Osteoblast (primary cell): ENCODE measurements at regions not wholly inside any gene's neighbourhood (a gene's known extent, or its start where the extent isn't known, plus 50 kb on each side); places are given as distances from the start of the nearest gene placed in this dataset.

ENCODE experiments used
- DNase-seq: peaks from one replicate; pipeline ENCODE4 v3.0.0; 2011; ENCODE audit warnings: low spot score, mixed read lengths; ENCODE audit not compliant: insufficient read length; ENCODE audit errors: missing footprints
- H2AFZ ChIP-seq: 2 replicates; pipeline ENCODE4 v1.6.0; 2011; ENCODE audit warnings: mild to moderate bottlenecking, low read length
- H3K27ac ChIP-seq: 2 replicates; pipeline ENCODE4 v1.5.1; 2011; ENCODE audit warnings: mild to moderate bottlenecking, low read depth, low read length, moderate library complexity
- H3K27me3 ChIP-seq: 2 replicates; pipeline ENCODE4 v1.6.0; 2012; ENCODE audit warnings: mild to moderate bottlenecking, control low read depth, inconsistent platforms, low read length, moderate library complexity; ENCODE audit not compliant: insufficient read depth
- H3K36me3 ChIP-seq: 2 replicates; pipeline ENCODE4 v1.5.1; 2011; ENCODE audit warnings: mild to moderate bottlenecking, low read length, control low read depth, moderate library complexity; ENCODE audit not compliant: insufficient read depth
- H3K4me1 ChIP-seq: 2 replicates; pipeline ENCODE4 v1.5.1; 2011; ENCODE audit warnings: mild to moderate bottlenecking, low read length, control low read depth, moderate library complexity; ENCODE audit not compliant: insufficient read depth
- H3K4me2 ChIP-seq: 2 replicates; pipeline ENCODE4 v1.6.0; 2011; ENCODE audit warnings: mild to moderate bottlenecking, low read length; ENCODE audit not compliant: insufficient read depth
- H3K4me3 ChIP-seq: fragments of 200-600 bp; sonication (generic); 3 replicates; pipeline ENCODE4 v1.5.1; 2012; ENCODE audit warnings: mild to moderate bottlenecking, low read length, inconsistent platforms; ENCODE audit not compliant: insufficient read depth
- H3K79me2 ChIP-seq: 2 replicates; pipeline ENCODE4 v1.6.0; 2012; ENCODE audit warnings: mild to moderate bottlenecking, low read length, control low read depth, inconsistent platforms; ENCODE audit not compliant: insufficient read depth
- H3K9me3 ChIP-seq: 2 replicates; pipeline ENCODE4 v1.5.1; 2011; ENCODE audit warnings: low read depth, low read length, control low read depth
- H4K20me1 ChIP-seq: 2 replicates; pipeline ENCODE4 v1.6.0; 2012; ENCODE audit warnings: mild to moderate bottlenecking, low read length, control low read depth; ENCODE audit not compliant: insufficient read depth
- TF ChIP-seq, protein P1 (sequence below): IDR thresholded peaks from 2 replicates; pipeline ENCODE4 v1.5.1; 2011; ENCODE audit warnings: mild to moderate bottlenecking, low read depth, low read length, moderate library complexity; ENCODE audit errors: extremely low read depth

DNA sequence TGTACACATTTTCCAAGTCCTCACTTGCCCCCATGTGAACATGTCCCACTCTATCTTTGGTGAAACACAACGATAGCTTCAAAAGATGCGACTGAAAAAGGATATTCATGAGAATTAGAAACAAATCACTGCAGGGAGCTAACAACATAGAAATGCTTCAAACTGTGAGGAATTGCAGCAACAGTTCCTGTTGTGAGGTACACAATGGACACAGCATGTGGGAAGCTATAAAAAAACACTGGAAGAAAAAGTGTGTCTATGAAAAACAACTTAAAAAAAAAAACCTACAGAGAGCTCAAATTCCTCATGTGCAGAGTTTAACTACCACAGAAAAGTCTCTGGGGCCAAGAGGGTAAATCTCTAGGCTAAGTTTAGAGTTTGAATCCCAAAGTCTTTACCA is 51.6 kb upstream of the BLTP1 start:
- no peak for DNase-seq
- H2AFZ ChIP-seq: no peak overlapping the region

DNA sequence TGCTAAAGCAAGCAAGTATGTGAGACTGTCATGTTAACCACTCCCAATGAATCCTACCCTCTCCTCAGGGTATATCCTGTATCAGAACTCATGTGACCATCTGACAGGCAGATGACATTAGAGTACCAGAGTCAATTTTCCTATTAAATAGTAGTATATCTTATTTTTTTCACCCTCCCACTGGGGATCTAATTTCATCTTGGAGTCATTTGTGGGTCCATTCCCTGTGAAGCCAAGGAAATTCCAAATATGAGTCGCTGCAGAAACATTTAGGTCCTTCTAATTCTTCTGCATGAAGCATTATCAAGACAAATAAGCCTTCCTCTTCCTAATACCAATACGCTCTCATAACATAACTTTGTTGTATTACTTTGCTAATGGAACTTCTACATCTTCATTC is 52.2 kb upstream of the BLTP1 start:
- no peak for DNase-seq
- TF ChIP-seq, protein P1, sequence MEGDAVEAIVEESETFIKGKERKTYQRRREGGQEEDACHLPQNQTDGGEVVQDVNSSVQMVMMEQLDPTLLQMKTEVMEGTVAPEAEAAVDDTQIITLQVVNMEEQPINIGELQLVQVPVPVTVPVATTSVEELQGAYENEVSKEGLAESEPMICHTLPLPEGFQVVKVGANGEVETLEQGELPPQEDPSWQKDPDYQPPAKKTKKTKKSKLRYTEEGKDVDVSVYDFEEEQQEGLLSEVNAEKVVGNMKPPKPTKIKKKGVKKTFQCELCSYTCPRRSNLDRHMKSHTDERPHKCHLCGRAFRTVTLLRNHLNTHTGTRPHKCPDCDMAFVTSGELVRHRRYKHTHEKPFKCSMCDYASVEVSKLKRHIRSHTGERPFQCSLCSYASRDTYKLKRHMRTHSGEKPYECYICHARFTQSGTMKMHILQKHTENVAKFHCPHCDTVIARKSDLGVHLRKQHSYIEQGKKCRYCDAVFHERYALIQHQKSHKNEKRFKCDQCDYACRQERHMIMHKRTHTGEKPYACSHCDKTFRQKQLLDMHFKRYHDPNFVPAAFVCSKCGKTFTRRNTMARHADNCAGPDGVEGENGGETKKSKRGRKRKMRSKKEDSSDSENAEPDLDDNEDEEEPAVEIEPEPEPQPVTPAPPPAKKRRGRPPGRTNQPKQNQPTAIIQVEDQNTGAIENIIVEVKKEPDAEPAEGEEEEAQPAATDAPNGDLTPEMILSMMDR: no peak
- Histone ChIP-seq H4K20me1 (no peaks in the 10 kb centered on the region), H3K79me2 (no peaks in the 10 kb centered on the region), H3K4me2 (no peak overlapping the region), H3K36me3 (no peaks in the 10 kb centered on the region), H3K27ac (no peak overlapping the region), H3K9me3 (no peaks in the 10 kb centered on the region), H2AFZ (no peak overlapping the region), H3K4me1 (no peaks in the 10 kb centered on the region), H3K4me3 (no peak overlapping the region), H3K27me3 (peaks cover 5% of the 10 kb centered on the region)

More for the DNA sequence above, 51.6 kb upstream of the BLTP1 start:
- Histone ChIP-seq H3K4me1 (no peaks in the 10 kb centered on the region), H3K79me2 (no peaks in the 10 kb centered on the region), H4K20me1 (no peaks in the 10 kb centered on the region), H3K36me3 (no peaks in the 10 kb centered on the region), H3K27ac (no peak overlapping the region), H3K27me3 (peaks cover 5% of the 10 kb centered on the region), H3K4me2 (no peak overlapping the region), H3K9me3 (no peaks in the 10 kb centered on the region), H3K4me3 (no peak overlapping the region)
- TF ChIP-seq, protein P1: no peak

DNA sequence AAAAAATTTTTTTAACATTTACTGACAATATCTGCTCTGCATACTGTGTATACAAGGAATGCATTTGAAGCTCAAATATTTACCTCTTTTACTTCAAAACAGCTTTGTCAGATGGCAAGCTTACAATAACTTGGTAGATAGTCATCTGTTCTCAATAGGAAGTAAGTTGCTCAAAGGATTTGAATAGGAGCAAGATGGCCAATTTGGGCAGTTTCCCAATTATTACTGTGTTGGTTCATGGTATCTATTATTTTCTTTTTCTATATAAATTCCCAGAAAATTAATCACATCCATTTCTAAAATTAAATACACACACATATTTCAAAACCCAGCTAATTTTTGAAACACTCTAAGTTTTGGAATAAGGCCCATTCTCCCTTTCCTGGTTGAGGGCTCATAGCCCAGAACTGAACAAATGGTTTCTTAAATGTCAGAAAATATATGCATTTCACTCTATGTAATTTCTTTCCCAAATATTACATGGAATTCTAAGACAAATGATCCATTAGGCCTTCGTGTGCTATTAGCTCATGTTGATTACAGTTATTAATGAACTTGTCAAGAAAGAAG is 60.2 kb upstream of the BLTP1 start:
- Histone ChIP-seq H3K4me2 (no peak overlapping the region), H3K36me3 (no peaks in the 10 kb centered on the region), H3K27ac (no peak overlapping the region), H3K79me2 (no peaks in the 10 kb centered on the region), H2AFZ (no peak overlapping the region), H3K4me3 (no peak overlapping the region), H3K27me3 (no peaks in the 10 kb centered on the region), H3K9me3 (no peaks in the 10 kb centered on the region), H4K20me1 (no peaks in the 10 kb centered on the region), H3K4me1 (no peaks in the 10 kb centered on the region)
- TF ChIP-seq, protein P1: no peak
- DNase-seq: no peak

DNA sequence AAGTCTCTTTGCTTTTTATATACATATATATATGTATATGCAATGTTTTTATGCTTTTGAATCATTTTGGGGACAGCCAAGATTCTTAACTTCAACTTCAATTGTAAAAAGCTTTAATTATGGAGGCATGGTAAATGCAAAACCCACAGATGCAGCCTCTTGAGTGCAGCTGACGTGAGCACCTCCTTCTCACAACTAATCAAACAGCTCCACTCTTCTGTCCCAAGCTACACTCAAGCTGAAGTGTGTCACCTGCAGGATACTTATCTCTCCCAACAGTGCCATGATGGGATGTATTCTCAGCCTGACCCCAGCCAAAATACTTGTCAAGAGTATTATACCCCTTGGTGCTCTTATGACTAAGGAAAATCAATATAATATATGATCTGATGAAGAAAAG is 60.7 kb upstream of the BLTP1 start:
- Histone ChIP-seq H3K4me1 (no peaks in the 10 kb centered on the region), H3K4me3 (no peak overlapping the region), H4K20me1 (no peaks in the 10 kb centered on the region), H3K27ac (no peak overlapping the region), H3K4me2 (no peak overlapping the region), H3K27me3 (no peaks in the 10 kb centered on the region), H3K9me3 (no peaks in the 10 kb centered on the region), H3K36me3 (no peaks in the 10 kb centered on the region), H3K79me2 (no peaks in the 10 kb centered on the region), H2AFZ (no peak overlapping the region)
- no peak for DNase-seq
- TF ChIP-seq, protein P1: no peak
